ENCODE measurements at regions not wholly inside any gene's neighbourhood (a gene's known extent, or its start where the extent isn't known, plus 50 kb on each side); places are given as distances from the start of the nearest gene placed in this dataset.

DNA sequence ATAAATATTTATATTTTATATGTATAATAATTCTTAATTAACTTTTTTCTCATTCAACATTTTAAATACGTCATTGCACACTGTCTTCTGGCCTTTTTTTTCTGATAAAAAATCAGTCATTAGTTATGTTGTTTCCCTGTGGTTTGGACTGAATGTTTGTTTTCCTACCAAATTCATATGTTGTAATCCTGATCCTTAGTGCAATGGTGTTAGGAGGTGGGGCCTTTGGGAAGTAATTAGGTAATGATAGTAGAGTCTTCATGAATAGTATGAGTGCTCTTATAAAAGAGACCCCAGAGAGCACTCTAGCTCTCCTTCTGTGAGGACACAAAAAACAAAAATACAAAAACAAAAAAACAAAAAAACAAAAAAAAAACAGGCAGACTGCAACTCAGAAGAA lies 117.2 kb downstream of the GASK1B start:
- ATAC-seq: no peak
- no peaks in the 10 kb centered on the region for H3K4me1 ChIP-seq

DNA sequence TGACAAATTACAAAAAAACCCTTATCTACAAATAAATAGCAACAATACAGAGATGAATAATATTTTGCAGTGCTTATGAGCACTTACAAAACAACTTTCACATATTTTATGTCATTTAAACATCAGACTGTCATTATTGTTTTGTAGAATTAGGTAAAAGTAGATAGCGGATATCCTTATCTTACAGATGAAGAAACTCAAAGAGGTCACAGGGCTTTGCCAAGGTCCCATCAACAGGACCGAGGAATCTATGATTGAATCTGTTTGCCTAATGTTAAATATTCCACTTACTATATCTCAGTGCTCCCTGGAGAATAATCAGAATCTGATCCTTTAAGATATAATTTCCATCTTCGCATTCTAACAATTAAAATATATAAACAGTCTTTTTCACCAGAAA lies 119.0 kb downstream of the GASK1B start:
- DNase-seq (no peak), ATAC-seq (no peak)
- TF ChIP-seq, protein P1, sequence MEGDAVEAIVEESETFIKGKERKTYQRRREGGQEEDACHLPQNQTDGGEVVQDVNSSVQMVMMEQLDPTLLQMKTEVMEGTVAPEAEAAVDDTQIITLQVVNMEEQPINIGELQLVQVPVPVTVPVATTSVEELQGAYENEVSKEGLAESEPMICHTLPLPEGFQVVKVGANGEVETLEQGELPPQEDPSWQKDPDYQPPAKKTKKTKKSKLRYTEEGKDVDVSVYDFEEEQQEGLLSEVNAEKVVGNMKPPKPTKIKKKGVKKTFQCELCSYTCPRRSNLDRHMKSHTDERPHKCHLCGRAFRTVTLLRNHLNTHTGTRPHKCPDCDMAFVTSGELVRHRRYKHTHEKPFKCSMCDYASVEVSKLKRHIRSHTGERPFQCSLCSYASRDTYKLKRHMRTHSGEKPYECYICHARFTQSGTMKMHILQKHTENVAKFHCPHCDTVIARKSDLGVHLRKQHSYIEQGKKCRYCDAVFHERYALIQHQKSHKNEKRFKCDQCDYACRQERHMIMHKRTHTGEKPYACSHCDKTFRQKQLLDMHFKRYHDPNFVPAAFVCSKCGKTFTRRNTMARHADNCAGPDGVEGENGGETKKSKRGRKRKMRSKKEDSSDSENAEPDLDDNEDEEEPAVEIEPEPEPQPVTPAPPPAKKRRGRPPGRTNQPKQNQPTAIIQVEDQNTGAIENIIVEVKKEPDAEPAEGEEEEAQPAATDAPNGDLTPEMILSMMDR (IDR thresholded peaks at IDR 0.05): no peak
- no peaks in the 10 kb centered on the region for H3K36me3 ChIP-seq
- no peaks in the 10 kb centered on the region for H3K27me3 ChIP-seq
- no peak overlapping the region for H3K27ac ChIP-seq
- no peaks in the 10 kb centered on the region for H3K9me3 ChIP-seq
- H3K4me3 ChIP-seq: no peak overlapping the region
- no peaks in the 10 kb centered on the region for H3K4me1 ChIP-seq
- intact Hi-C loops (cut with DNase I): no loop called here

More for the DNA sequence above, 117.2 kb downstream of the GASK1B start:
- Histone ChIP-seq H3K27me3 (no peaks in the 10 kb centered on the region), H3K4me3 (no peak overlapping the region), H3K27ac (no peak overlapping the region), H3K9me3 (no peaks in the 10 kb centered on the region), H3K36me3 (no peaks in the 10 kb centered on the region)
- intact Hi-C loops (cut with DNase I): no loop called here
- DNase-seq: no peak
- TF ChIP-seq, protein P1 (IDR thresholded peaks at IDR 0.05): no peak

DNA sequence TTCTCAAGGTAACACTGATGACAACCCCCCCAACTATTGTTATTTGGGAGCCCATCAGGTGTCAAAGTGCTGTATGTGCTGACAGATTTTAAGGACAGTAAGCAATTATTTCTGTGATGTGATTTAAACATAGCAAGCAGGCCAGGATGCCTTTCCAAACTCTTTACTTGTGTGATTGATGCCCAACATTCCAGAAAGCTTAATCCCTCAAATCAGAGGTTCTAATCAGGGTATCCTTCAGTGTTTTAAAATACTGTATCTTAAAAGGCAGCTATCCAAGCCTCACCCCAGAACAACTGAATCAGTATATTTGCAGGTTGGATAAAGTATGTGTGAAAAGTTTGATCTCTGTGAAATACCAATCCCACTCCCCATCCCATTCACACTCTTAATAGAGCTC lies 119.7 kb downstream of the GASK1B start:
- Histone ChIP-seq H3K36me3 (no peaks in the 10 kb centered on the region), H3K4me1 (no peaks in the 10 kb centered on the region), H3K9me3 (no peaks in the 10 kb centered on the region), H3K4me3 (no peak overlapping the region), H3K27me3 (no peaks in the 10 kb centered on the region), H3K27ac (no peak overlapping the region)
- TF ChIP-seq, protein P1 (IDR thresholded peaks at IDR 0.05): no peak
- no peak for DNase-seq
- ATAC-seq: no peak
- intact Hi-C loops (cut with DNase I): no loop called here

DNA sequence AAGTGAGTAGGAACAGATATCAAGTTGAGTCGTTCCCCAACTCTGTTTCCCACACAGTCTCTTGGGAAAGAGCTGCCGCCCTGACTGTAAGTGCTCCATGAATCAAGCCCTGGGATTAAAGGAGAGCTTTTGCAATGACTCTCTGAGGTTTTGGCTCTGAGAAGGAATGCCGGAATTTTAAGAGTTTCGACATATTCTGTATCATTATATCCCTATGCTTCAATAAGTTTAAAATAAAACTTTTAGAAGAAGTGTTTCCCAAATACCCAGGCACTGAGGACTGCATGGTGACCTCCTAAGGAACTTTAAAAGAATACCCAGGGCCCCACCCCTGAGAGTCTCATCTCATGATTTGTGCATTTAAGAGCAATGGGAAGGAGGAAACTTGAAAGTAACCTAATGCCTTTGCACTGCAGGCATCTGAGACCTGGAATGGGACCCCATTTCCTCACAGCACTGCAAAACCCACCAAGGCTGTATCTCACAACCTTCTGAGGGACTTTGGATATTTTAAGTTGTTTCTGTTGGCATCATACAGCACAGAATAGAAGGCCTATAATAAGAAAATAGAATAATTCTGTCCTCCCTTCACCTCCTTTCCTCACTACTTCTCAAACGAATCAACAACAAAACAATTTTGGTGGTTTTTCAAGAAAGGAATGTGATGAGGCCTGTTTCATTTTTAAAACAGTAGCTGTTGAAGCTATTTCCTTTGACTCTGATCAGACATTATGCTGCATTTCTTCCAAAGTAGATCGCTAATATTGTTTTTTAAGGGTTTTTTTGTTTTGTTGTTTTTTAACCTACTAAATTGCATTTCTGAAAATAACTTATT lies 121.2 kb downstream of the GASK1B start:
- H3K4me1 ChIP-seq: no peaks in the 10 kb centered on the region
- peak; percentile 77 for ATAC-seq
- no peak overlapping the region for H3K4me3 ChIP-seq
- no peaks in the 10 kb centered on the region for H3K9me3 ChIP-seq
- TF ChIP-seq, protein P1 (IDR thresholded peaks at IDR 0.05): no peak
- peak overlapping the region in 1 of 2 donors; percentile 16 for H3K27ac ChIP-seq
- no peaks in the 10 kb centered on the region for H3K36me3 ChIP-seq
- no peaks in the 10 kb centered on the region for H3K27me3 ChIP-seq
- DNase-seq: no peak
- intact Hi-C loops (cut with DNase I): no loop called here

DNA sequence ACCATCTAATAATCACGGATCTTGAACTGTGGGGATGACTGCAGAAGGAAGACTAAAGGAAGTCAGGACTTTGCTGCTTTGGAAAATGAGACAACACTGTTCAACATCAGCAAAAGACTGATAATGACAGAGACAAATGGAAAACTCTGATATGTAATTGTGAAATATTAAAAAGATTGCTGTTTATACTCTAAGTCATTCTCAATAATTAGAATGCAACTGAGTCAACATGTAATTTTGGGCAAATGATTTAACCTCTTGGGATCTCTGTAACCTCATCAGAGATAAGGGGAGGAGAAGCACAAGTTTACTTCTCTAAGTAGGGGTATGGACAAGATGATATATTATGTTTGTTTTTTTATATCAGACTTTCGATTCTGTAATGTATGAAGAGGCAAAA lies 121.9 kb downstream of the GASK1B start:
- ATAC-seq: no peak
- no peak for DNase-seq
- intact Hi-C loops (cut with DNase I): no loop called here
- Histone ChIP-seq H3K27ac (peak overlapping the region in 1 of 2 donors; percentile 42), H3K4me3 (no peak overlapping the region), H3K4me1 (no peaks in the 10 kb centered on the region), H3K9me3 (no peaks in the 10 kb centered on the region), H3K27me3 (no peaks in the 10 kb centered on the region), H3K36me3 (no peaks in the 10 kb centered on the region)
- TF ChIP-seq, protein P1 (IDR thresholded peaks at IDR 0.05): no peak
